GM18951 (cell line): ENCODE measurements at regions not wholly inside any gene's neighbourhood (a gene's known extent, or its start where the extent isn't known, plus 50 kb on each side); places are given as distances from the start of the nearest gene placed in this dataset.

ENCODE experiments used
- POLR2A ChIP-seq: IDR thresholded peaks from 4 replicates; pipeline ENCODE4 v1.6.1; 2011; ENCODE audit warnings: mild to moderate bottlenecking; ENCODE audit not compliant: insufficient read length, insufficient read depth; ENCODE audit errors: extremely low read depth
- in situ Hi-C: fragments of 300-500 bp; cut with MboI; formaldehyde crosslinking; loops from one replicate; pipeline ENCODE4 v1.12.0; 2022; ENCODE audit warnings: low sequenced_read_pairs, mixed read lengths, inconsistent platforms; ENCODE audit not compliant: unreplicated experiment

DNA sequence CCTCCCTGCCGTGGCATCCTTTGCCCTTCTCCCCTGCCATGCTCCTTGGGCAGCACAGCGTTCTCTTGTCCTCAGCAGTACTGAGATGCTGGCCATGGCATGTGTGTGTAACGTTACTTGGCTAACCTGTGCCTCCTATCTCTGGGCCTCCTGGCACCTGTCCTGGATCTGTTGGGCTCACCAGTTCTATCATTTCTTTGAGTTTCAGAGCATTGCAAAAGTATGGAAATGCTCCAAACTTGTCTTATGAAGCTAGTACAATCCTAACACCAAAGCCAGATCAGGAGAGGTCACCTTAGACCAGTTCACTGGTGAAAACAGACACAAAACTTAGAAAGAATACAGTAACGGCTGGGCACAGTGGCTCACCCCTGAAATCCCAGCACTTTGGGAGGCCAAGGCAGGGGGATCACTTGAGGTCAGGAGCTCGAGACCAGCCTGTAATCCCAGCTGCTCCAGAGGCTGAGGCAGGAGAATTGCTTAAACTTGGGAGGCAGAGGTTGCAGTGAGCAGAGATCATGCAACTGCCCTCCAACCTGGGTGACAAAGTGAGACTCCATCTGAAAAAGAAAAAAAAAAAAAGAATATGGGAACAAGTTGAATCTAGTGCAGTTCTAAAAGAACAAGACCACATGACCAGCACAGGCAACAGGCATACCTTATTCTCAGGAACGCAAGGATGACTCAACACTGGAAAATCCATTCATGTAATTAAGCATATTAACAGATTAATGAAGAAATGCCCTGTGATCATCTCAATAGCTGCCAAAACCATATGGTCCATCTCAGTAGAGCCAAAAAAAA is 62.4 kb upstream of the TRPM1 start:
- TF ChIP-seq POLR2A, result no peak

DNA sequence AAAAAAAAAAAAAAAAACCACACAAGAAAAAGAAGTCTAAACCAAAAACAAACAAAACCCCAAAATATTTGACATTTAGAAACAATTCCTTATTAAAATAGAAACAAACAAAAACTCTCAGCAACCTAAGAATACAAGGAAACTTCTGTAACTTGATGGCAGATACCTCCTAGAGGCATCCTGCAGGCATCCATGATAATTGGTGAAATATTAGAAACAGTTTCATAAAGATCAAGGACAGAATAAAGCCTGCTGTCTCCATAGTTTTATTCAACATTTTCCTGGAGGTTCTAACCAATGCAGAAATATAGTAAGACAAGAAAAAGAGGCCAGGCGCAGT is 63.0 kb upstream of the TRPM1 start:
- in situ Hi-C loops, result no loop called here
- TF ChIP-seq POLR2A, result no peak

More for the DNA sequence above, 62.4 kb upstream of the TRPM1 start:
- in situ Hi-C loops, result no loop called here

GRCh38 chr15:31169558-31169957 is 68.0 kb upstream of the TRPM1 start:
- in situ Hi-C loops, result no loop called here
- TF ChIP-seq POLR2A, result no peak

DNA sequence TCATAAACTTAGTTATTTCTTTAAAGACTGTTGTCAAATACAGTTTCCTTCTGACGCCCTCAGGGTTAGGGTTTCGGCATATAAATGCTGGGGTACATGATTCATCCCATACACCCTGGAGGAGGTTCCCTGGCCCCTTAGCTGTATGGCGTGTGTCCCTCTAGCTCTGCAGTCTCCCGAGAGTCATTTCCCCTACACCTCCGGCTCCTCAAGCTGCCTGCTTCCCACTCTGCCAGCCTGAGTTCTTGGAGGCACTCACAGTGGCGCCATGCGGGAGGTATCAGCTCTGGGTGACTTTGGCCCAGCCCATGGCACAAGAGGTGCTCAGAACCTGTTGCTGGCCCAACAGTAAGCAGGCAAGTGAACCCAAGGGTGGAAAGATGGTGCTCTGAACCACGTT is 70.2 kb upstream of the TRPM1 start:
- TF ChIP-seq POLR2A, result no peak

GRCh38 chr15:31172606-31173005 is 71.1 kb upstream of the TRPM1 start:
- in situ Hi-C loops, result no loop called here
- no peak for TF ChIP-seq POLR2A

More for the DNA sequence above, 70.2 kb upstream of the TRPM1 start:
- in situ Hi-C loops, result no loop called here

DNA sequence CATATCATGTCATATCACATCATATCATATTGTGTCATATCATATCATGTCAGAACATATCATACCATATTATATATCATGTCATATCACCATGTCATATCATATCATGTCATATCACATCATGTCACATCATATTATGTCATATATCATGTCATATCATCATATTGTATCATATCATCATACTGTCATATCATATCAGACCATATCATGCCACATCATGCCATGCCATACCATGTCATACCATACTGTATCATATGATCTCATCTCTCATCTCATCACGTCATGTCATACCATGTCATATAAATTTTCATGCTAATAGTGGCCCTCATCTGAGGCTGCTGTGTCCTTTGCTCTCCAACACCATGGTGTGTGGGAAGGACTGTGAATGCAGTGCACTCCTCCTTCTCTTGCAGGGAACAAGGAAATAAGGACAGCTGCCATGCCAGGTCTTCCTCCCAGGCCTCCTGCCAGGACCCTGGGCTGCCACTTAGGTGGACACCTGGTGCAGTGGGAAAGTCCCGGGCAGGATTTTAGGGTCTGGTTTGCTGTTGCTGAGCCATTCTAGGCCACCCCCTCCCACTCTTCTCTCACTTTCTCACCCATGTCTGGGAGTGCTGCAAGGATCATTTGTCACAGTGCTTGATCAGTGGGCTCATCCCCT is 72.4 kb upstream of the TRPM1 start:
- in situ Hi-C loops, result no loop called here
- TF ChIP-seq POLR2A, result no peak

DNA sequence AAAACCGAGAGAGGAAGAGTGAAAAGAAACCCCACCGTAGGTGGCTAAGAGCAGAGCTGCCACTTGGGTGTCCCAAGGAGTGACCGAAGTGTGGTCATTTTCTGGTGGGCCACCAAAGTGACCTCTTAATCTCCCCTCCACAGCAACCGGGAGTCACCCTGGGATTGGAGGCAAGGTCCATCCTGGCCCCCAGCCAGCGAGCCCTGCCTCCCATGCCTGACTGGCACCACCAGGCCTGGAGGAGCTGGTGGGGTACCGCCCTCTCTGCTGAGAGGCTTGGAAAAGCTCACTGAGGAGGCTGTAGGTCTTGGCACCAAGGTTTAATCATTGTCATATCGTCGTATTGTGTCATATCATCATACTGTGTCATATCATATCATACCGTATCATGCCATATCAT is 74.0 kb upstream of the TRPM1 start:
- in situ Hi-C loops, result no loop called here

DNA sequence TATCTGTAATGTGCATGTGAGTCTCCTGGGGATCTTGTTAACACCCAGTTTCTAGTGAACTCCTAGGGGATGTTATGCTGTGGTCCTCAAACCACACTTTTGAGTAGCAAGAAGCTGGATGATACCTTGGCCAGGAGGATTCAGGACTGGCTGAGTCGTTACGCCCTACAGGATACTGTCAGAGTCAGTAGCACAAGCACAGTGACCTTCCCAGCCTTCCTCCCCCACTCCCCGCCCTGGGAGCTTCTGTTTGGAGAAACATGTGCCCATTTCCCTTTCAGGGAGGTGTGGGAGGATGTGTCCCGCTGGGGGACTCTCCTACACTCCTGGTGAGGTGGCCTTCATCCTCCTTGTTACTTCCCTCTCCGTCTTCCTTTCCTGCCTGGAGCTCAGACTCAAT is 76.4 kb upstream of the TRPM1 start:
- no peak for TF ChIP-seq POLR2A
- in situ Hi-C loops, result no loop called here

More for the DNA sequence above, 74.0 kb upstream of the TRPM1 start:
- TF ChIP-seq POLR2A, result no peak

GRCh38 chr15:31178705-31179104 is 77.2 kb upstream of the TRPM1 start:
- no peak for TF ChIP-seq POLR2A

GRCh38 chr15:31179693-31180092 is 78.2 kb upstream of the TRPM1 start:
- in situ Hi-C loops, result no loop called here

More at GRCh38 chr15:31178705-31179104, 77.2 kb upstream of the TRPM1 start:
- in situ Hi-C loops, result no loop called here

DNA sequence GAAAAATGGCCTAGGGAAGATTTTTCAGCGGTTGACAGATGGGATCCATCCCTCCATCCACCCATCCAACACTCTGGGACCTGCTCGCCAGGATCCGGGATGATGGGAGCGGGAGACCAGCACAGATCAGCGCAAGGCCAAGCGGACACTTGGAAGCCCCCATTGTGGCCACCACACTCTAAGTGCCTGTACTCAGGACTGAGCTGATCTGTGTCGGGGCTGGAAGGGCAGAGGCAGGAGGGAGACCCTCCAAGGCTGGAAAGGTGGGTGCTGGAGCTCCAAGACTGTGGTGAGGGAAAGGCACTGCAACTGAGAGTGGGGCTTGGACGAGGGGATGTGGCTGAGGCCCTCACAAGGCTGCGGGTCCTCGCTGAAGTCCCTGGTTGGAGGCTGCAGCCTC is 91.8 kb upstream of the TRPM1 start:
- TF ChIP-seq POLR2A, result no peak
- in situ Hi-C loops, result no loop called here

More at GRCh38 chr15:31179693-31180092, 78.2 kb upstream of the TRPM1 start:
- TF ChIP-seq POLR2A, result no peak

DNA sequence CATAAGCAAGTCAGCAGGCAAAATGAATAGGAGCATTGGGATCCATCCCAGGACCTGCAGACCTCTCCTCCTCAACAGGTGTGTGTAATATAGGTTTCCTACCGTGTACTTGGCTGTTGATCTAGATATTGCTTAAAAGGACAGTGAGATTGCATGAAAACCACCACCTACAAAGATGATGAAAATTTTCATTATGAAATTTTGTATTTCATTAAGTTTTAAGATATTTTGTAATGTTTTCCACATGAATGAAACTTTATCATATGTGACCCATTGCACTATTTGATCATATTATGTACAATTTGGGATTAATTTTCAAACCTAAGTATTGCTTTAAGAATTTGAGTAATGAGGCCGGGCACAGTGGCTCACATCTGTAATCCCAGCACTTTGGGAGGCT is 94.3 kb upstream of the TRPM1 start:
- TF ChIP-seq POLR2A, result no peak
- in situ Hi-C loops, result no loop called here

DNA sequence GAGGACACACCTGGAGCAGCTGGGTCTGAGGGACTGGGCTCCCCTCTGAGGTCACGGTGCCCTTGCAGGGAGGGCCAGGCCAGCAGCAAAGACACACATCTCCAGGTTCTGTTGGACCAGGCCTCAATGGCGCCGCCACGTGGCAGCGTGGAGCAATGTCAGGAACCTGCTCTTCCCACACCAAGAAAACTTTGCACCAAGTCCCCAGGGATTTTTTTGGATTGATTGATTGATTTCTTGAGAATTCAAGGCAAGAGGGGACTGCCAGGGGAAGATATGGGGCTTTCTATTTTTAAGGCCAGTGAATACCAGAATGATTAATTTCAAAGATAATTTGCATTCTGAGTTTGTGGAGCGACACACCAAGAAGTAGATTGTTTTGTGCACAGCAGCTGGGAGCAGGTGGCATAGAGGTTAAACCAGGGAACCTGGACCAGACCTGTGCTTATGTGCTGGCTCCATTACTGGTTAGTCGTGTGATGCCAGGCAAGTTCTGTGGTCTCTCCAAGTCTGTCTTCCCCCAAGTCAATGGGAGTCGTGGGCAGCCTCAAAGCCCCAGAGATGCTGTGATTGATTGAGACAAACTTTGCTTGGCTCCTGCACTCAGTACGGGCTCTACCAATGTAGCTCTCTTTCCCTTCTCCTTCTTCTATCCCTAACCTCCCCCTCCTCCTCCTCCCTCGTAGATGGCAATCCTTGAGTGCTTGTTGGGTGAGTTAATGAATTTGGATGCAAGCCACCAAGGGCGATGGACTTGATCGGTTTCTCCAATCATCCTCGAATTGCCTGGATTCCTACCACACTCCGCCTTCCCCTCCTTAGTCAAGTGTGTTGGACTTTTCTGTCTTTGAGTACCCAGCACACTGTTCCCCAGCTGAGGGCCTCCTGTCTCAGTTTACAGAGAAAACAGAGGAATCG is 96.2 kb upstream of the TRPM1 start:
- in situ Hi-C loops, result no loop called here

GRCh38 chr15:31200735-31201151 is 99.2 kb upstream of the TRPM1 start:
- in situ Hi-C loops, result loop anchor here (25.0 kb wide), 1 partner anchor 237 kb away; no protein-coding TSS in a partner anchor
- no peak for TF ChIP-seq POLR2A

More for the DNA sequence above, 96.2 kb upstream of the TRPM1 start:
- TF ChIP-seq POLR2A, result no peak
